Astrocyte of the cerebellum (primary cell): ENCODE measurements at regions not wholly inside any gene's neighbourhood (a gene's known extent, or its start where the extent isn't known, plus 50 kb on each side); places are given as distances from the start of the nearest gene placed in this dataset.

Experiments used
- DNase-seq: peaks from one replicate; pipeline ENCODE4 v3.0.0-alpha.2; 2011; ENCODE audit warnings: low read depth
- H3K4me3 ChIP-seq: 2 replicates; pipeline ENCODE4 v1.5.1; 2011; ENCODE audit warnings: mild to moderate bottlenecking, low read depth, low read length, moderate library complexity
- CTCF ChIP-seq: IDR thresholded peaks from 2 replicates; pipeline ENCODE4 v1.5.1; 2012; ENCODE audit warnings: low read length, low read depth, moderate library complexity, mild to moderate bottlenecking; ENCODE audit errors: missing control alignments
- in situ Hi-C: cut with HindIII; loops from 2 replicates; pipeline ENCODE4 v1.10.0; 2017; ENCODE audit warnings: low sequenced_read_pairs

- no peak for TF ChIP-seq CTCF
- in situ Hi-C loops, result no loop called here
- no peak overlapping the region for H3K4me3 ChIP-seq
- no peak for DNase-seq
Measured at GRCh38 chr2:5373200-5373599, 319.0 kb upstream of the SOX11 start.

GRCh38 chr2:5374762-5375161 is 317.4 kb upstream of the SOX11 start:
- in situ Hi-C loops, result no loop called here
- no peak for TF ChIP-seq CTCF
- H3K4me3 ChIP-seq, result no peak overlapping the region
- DNase-seq, result no peak

GRCh38 chr2:5377323-5377722 is 314.9 kb upstream of the SOX11 start:
- in situ Hi-C loops, result no loop called here
- no peak for DNase-seq
- TF ChIP-seq CTCF, result no peak
- H3K4me3 ChIP-seq, result no peak overlapping the region

GRCh38 chr2:5379811-5380210 is 312.4 kb upstream of the SOX11 start:
- no peak for TF ChIP-seq CTCF
- H3K4me3 ChIP-seq, result no peak overlapping the region
- DNase-seq, result no peak
- in situ Hi-C loops, result no loop called here

- H3K4me3 ChIP-seq, result no peak overlapping the region
- no peak for DNase-seq
- TF ChIP-seq CTCF, result no peak
- in situ Hi-C loops, result no loop called here
Measured at GRCh38 chr2:5385596-5385995, 306.6 kb upstream of the SOX11 start.

- no peak overlapping the region for H3K4me3 ChIP-seq
- TF ChIP-seq CTCF, result no peak
- in situ Hi-C loops, result no loop called here
- DNase-seq, result no peak
Measured at GRCh38 chr2:5387406-5387805, 304.8 kb upstream of the SOX11 start.

GRCh38 chr2:5389740-5390139 is 302.4 kb upstream of the SOX11 start:
- in situ Hi-C loops, result no loop called here

More at GRCh38 chr2:5389740-5390139, 302.4 kb upstream of the SOX11 start:
- H3K4me3 ChIP-seq, result no peak overlapping the region
- no peak for TF ChIP-seq CTCF
- no peak for DNase-seq
